CD4-positive, alpha-beta memory T cell (primary cell): ENCODE measurements at regions not wholly inside any gene's neighbourhood (a gene's known extent, or its start where the extent isn't known, plus 50 kb on each side); places are given as distances from the start of the nearest gene placed in this dataset.

ENCODE experiments used
- CTCF ChIA-PET: fragments of 350-600 bp; sonication (Branson Sonifier 250); formaldehyde crosslinking; loops from one replicate; lab custom pipeline; 2021; ENCODE audit warnings: inconsistent platforms; ENCODE audit not compliant: partially characterized antibody; lab: Charles Lee
- POLR2A ChIA-PET: fragments of 350-600 bp; sonication (Branson Sonifier 250); formaldehyde crosslinking; loops from one replicate; lab custom pipeline; 2021; ENCODE audit not compliant: partially characterized antibody; lab: Charles Lee
- DNase-seq, 5 donors: peaks; one replicate each; pipeline versions ENCODE4 v3.0.0 to v3.0.0-alpha.2; 2020 to 2022; ENCODE audit warnings: mixed read lengths in 1 of 5
- H3K27ac ChIP-seq: one replicate; pipeline ENCODE4 v1.7.0; 2013; ENCODE audit warnings: low read depth, low read length
- H3K27me3 ChIP-seq: 2 replicates; pipeline ENCODE4 v1.7.0; 2013; ENCODE audit warnings: mild to moderate bottlenecking, low read length, moderate library complexity; ENCODE audit not compliant: insufficient read depth
- H3K36me3 ChIP-seq: 2 replicates; pipeline ENCODE4 v1.7.0; 2013; ENCODE audit warnings: mild to moderate bottlenecking, low read length, moderate library complexity; ENCODE audit not compliant: insufficient read depth
- H3K4me1 ChIP-seq: 2 replicates; pipeline ENCODE4 v1.7.0; 2013; ENCODE audit warnings: mild to moderate bottlenecking, low read length, moderate library complexity; ENCODE audit not compliant: insufficient read depth
- H3K4me3 ChIP-seq, 2 donors: one replicate each; pipeline ENCODE4 v1.7.0; 2013; ENCODE audit warnings: low read length in 2 of 2, mild to moderate bottlenecking in 1 of 2
- H3K9me3 ChIP-seq, 2 donors: one replicate each; pipeline ENCODE4 v1.7.0; 2013; ENCODE audit warnings: low read length in 2 of 2, control low read depth in 1 of 2; ENCODE audit not compliant: control insufficient read depth in 1 of 2
- H3K27ac Mint-ChIP-seq, 7 donors: one replicate each; pipeline ENCODE4 v1.8.0; 2020 to 2021; ENCODE audit warnings: mixed read lengths in 7 of 7, mild to moderate bottlenecking in 6 of 7, inconsistent platforms in 3 of 7, moderate library complexity in 3 of 7
- H3K27me3 Mint-ChIP-seq, 2 donors: one replicate each; pipeline ENCODE4 v1.8.0; 2020 to 2021; ENCODE audit warnings: mixed read lengths in 2 of 2
- H3K36me3 Mint-ChIP-seq, 2 donors: one replicate each; pipeline ENCODE4 v1.8.0; 2020 to 2021; ENCODE audit warnings: mixed read lengths in 2 of 2, inconsistent platforms in 1 of 2, mild to moderate bottlenecking in 1 of 2
- H3K4me1 Mint-ChIP-seq, 4 donors: one replicate each; pipeline ENCODE4 v1.8.0; 2020 to 2021; ENCODE audit warnings: mixed read lengths in 4 of 4, mild to moderate bottlenecking in 1 of 4
- H3K4me3 Mint-ChIP-seq, 8 donors: one replicate each; pipeline ENCODE4 v1.8.0; 2020 to 2021; ENCODE audit warnings: mixed read lengths in 8 of 8, mild to moderate bottlenecking in 7 of 8, moderate library complexity in 6 of 8, inconsistent platforms in 3 of 8
- H3K9me3 Mint-ChIP-seq, 8 donors: one replicate each; pipeline ENCODE4 v1.8.0; 2020 to 2021; ENCODE audit warnings: mixed read lengths in 8 of 8, mild to moderate bottlenecking in 5 of 8, inconsistent platforms in 3 of 8, moderate library complexity in 1 of 8
- intact Hi-C: fragments of 100-400 bp; cut with micrococcal nuclease; formaldehyde crosslinking; loops from one replicate; pipeline ENCODE4 v1.15.1; 2023

- Mint-ChIP-seq H3K27me3 (no peaks in the 10 kb centered on the region), H3K9me3 (peaks cover 3 to 39% (median 26%) of the 10 kb centered on the region in 8 donors)
- intact Hi-C loops, result no loop called here
Observed at GRCh38 chr12:115517913-115518312, 759.6 kb downstream of the MED13L start.

DNA sequence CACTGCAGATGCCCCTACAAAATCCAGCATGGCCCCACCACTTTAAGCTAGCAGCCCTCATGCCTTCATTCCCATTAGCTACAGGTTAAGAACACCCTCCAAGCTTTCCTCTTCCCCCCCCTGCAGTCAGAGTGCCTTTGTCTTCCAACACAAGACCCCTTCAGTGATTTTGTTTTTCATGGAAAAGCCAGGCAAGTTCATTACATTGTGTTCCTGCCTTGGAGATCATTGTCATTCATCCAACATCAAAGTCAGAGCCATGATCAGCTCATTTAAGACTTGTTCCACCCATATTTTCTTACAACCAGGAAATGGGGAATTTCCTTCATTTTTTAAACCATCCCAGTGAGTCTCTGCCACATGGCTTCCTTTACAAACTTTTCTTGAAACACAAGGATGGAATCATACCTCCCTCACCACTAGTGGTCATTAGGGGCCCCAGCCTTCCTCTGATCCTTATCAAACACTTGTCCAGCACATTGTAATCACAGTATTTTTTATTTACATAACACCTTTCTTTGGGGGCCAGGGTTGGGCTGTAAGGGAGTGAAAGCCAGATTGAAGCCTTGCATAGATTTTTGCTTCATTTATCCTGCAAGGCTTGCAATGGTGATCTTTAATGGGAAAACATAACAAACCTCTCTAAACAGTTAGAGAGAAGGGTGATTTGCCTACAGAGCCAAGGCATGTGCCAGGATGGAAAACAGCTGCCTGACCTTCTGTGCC, 765.3 kb downstream of the MED13L start:
- no peaks in the 10 kb centered on the region for H3K36me3 ChIP-seq
- Mint-ChIP-seq H3K4me1 (no peaks in the 10 kb centered on the region), H3K4me3 (no peak overlapping the region), H3K9me3 (peaks cover 4 to 47% (median 27%) of the 10 kb centered on the region in 8 donors), H3K27me3 (no peaks in the 10 kb centered on the region), H3K36me3 (no peaks in the 10 kb centered on the region), H3K27ac (no peak overlapping the region)
- CTCF ChIA-PET, result no interaction called here
- H3K4me1 ChIP-seq, result no peaks in the 10 kb centered on the region
- DNase-seq, result no peak
- POLR2A ChIA-PET, result no interaction called here
- H3K27me3 ChIP-seq, result no peaks in the 10 kb centered on the region
- H3K4me3 ChIP-seq, result no peak overlapping the region
- intact Hi-C loops, result no loop called here
- no peak overlapping the region for H3K27ac ChIP-seq
- H3K9me3 ChIP-seq, result no peaks in the 10 kb centered on the region

More at GRCh38 chr12:115517913-115518312, 759.6 kb downstream of the MED13L start:
- Histone ChIP-seq H3K9me3 (no peaks in the 10 kb centered on the region), H3K4me1 (no peaks in the 10 kb centered on the region), H3K27ac (no peak overlapping the region), H3K27me3 (no peaks in the 10 kb centered on the region), H3K36me3 (no peaks in the 10 kb centered on the region), H3K4me3 (no peak overlapping the region)
- H3K4me3 Mint-ChIP-seq, result no peak overlapping the region
- no peaks in the 10 kb centered on the region for H3K36me3 Mint-ChIP-seq
- DNase-seq, result no peak
- H3K4me1 Mint-ChIP-seq, result no peaks in the 10 kb centered on the region
- POLR2A ChIA-PET, result no interaction called here
- CTCF ChIA-PET, result no interaction called here
- no peak overlapping the region for H3K27ac Mint-ChIP-seq

DNA sequence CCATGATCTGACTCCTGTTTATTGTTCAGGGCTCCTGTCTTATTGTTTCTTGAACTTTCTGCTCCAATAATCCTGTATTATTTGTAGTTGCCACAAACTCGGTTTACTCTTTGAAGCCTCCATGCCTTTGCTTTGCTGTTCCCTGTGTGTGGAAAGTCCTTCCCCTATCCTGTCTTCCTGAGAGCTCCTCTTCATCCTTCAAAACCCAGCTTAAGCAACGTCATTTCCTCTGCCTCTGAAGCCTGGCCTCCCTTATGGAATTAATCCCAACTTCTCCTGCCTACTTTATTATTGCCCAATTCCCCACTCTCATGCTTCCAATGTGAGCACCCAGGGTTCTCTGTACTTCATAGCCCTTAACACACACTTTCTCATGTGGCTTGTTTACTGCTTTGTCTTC, 766.2 kb downstream of the MED13L start:
- H3K4me3 ChIP-seq, result no peak overlapping the region
- intact Hi-C loops, result no loop called here
- peaks cover 4 to 54% (median 23%) of the 10 kb centered on the region in 8 donors for H3K9me3 Mint-ChIP-seq
- no peak overlapping the region for H3K27ac Mint-ChIP-seq
- no peaks in the 10 kb centered on the region for H3K36me3 ChIP-seq
- ChIA-PET POLR2A (no interaction called here), CTCF (no interaction called here)
- H3K27ac ChIP-seq, result no peak overlapping the region
- H3K4me3 Mint-ChIP-seq, result no peak overlapping the region
- no peaks in the 10 kb centered on the region for H3K4me1 ChIP-seq
- H3K36me3 Mint-ChIP-seq, result no peaks in the 10 kb centered on the region
- H3K27me3 Mint-ChIP-seq, result no peaks in the 10 kb centered on the region
- no peaks in the 10 kb centered on the region for H3K4me1 Mint-ChIP-seq
- H3K9me3 ChIP-seq, result no peaks in the 10 kb centered on the region
- DNase-seq, result no peak
- no peaks in the 10 kb centered on the region for H3K27me3 ChIP-seq

- CTCF ChIA-PET, result no interaction called here
- intact Hi-C loops, result no loop called here
- H3K36me3 ChIP-seq, result no peaks in the 10 kb centered on the region
- H3K27me3 ChIP-seq, result no peaks in the 10 kb centered on the region
- POLR2A ChIA-PET, result no interaction called here
- Mint-ChIP-seq H3K27ac (no peak overlapping the region), H3K9me3 (peaks cover 3 to 45% (median 13%) of the 10 kb centered on the region in 8 donors), H3K4me1 (no peaks in the 10 kb centered on the region), H3K36me3 (no peaks in the 10 kb centered on the region), H3K27me3 (no peaks in the 10 kb centered on the region), H3K4me3 (no peak overlapping the region)
- no peaks in the 10 kb centered on the region for H3K4me1 ChIP-seq
- H3K4me3 ChIP-seq, result no peak overlapping the region
- H3K9me3 ChIP-seq, result no peaks in the 10 kb centered on the region
- H3K27ac ChIP-seq, result no peak overlapping the region
- DNase-seq, result no peak
Observed at GRCh38 chr12:115508990-115509389, 768.5 kb downstream of the MED13L start.

- DNase-seq, result no peak
- Histone ChIP-seq H3K9me3 (no peaks in the 10 kb centered on the region), H3K4me3 (no peak overlapping the region), H3K27me3 (no peaks in the 10 kb centered on the region), H3K4me1 (no peaks in the 10 kb centered on the region), H3K27ac (no peak overlapping the region), H3K36me3 (no peaks in the 10 kb centered on the region)
- Mint-ChIP-seq H3K9me3 (peaks cover 6 to 38% (median 9%) of the 10 kb centered on the region in 8 donors), H3K4me1 (no peaks in the 10 kb centered on the region), H3K27ac (no peak overlapping the region), H3K36me3 (no peaks in the 10 kb centered on the region), H3K4me3 (no peak overlapping the region), H3K27me3 (no peaks in the 10 kb centered on the region)
- intact Hi-C loops, result no loop called here
- ChIA-PET POLR2A (no interaction called here), CTCF (no interaction called here)
Observed at GRCh38 chr12:115507951-115508722, 769.4 kb downstream of the MED13L start.

- H3K27ac Mint-ChIP-seq, result no peak overlapping the region
Observed at GRCh38 chr12:115507560-115507889, 770.0 kb downstream of the MED13L start.

DNA sequence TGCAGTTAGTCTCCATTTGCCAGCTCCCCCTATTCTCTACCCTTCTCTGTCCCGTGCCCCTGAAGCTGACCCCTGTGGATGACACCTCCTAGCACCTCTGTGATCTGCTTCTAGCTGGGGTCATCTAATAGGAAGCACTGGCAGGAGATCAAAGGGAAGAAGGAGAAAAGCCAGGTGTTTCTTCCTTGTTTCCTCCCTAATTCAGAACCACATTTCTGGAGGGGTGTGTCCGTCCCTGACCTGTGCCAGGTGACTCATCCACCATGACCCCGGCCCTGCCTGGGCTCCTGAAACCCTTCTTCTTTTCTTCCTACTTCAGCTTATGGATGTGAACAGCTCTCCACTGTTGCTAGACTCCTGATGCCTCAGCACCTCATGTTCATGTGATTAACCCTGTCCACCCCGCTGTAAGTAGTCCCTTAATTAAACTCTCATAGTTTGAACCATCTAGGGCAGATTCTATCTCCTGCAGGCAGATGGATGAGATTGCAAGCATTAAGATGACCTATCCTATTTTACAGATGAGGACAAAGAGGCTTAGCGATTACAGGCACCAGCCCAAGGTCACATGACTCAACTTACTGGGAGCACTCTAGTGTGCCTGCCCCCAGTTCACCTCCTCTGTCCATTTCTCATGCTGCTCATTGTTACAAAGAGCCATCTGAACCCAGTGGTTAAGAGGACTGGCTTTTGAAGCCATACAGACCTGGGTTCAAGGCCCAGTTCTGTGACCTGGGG, 770.5 kb downstream of the MED13L start:
- Mint-ChIP-seq H3K27me3 (no peaks in the 10 kb centered on the region), H3K4me1 (no peaks in the 10 kb centered on the region), H3K36me3 (no peaks in the 10 kb centered on the region), H3K27ac (no peak overlapping the region), H3K4me3 (no peak overlapping the region), H3K9me3 (peaks cover 3 to 34% (median 10%) of the 10 kb centered on the region in 8 donors)
- POLR2A ChIA-PET, result no interaction called here
- intact Hi-C loops, result no loop called here
- Histone ChIP-seq H3K27me3 (no peaks in the 10 kb centered on the region), H3K4me1 (no peaks in the 10 kb centered on the region), H3K27ac (no peak overlapping the region), H3K36me3 (no peaks in the 10 kb centered on the region), H3K4me3 (no peak overlapping the region), H3K9me3 (no peaks in the 10 kb centered on the region)
- DNase-seq, result no peak
- CTCF ChIA-PET, result no interaction called here

More at GRCh38 chr12:115507560-115507889, 770.0 kb downstream of the MED13L start:
- DNase-seq, result no peak
- Mint-ChIP-seq H3K4me1 (no peaks in the 10 kb centered on the region), H3K4me3 (no peak overlapping the region), H3K9me3 (peaks cover 3 to 32% (median 7%) of the 10 kb centered on the region in 8 donors), H3K27me3 (no peaks in the 10 kb centered on the region), H3K36me3 (no peaks in the 10 kb centered on the region)
- no peaks in the 10 kb centered on the region for H3K4me1 ChIP-seq
- CTCF ChIA-PET, result no interaction called here
- no peaks in the 10 kb centered on the region for H3K27me3 ChIP-seq
- POLR2A ChIA-PET, result no interaction called here
- H3K9me3 ChIP-seq, result no peaks in the 10 kb centered on the region
- intact Hi-C loops, result no loop called here
- H3K4me3 ChIP-seq, result no peak overlapping the region
- H3K27ac ChIP-seq, result no peak overlapping the region
- H3K36me3 ChIP-seq, result no peaks in the 10 kb centered on the region
